OCI-LY1 (cell line): ENCODE measurements at regions not wholly inside any gene's neighbourhood (a gene's known extent, or its start where the extent isn't known, plus 50 kb on each side); places are given as distances from the start of the nearest gene placed in this dataset.
"Not testable (repeated sequence)": the region's sequence is repeated elsewhere in the genome, so short reads cannot be mapped to it uniquely, and the experiment has no call there.

ENCODE experiments used
- CTCF ChIP-seq: fragments of 200-600 bp; sonication (generic), shearing (Covaris generic); IDR thresholded peaks from 2 replicates; pipeline ENCODE4 v1.5.1; 2017; ENCODE audit warnings: mild to moderate bottlenecking, antibody characterized with exemption, low read length, moderate library complexity, mixed read lengths
- EZH2 ChIP-seq: fragments of 200-600 bp; sonication (generic), shearing (Covaris generic); IDR thresholded peaks from 2 replicates; pipeline ENCODE4 v1.8.0; 2017; ENCODE audit warnings: borderline replicate concordance, mixed run types, mild to moderate bottlenecking, antibody characterized with exemption, low read length, moderate library complexity, mixed read lengths

GRCh38 chr1:208997053-208997452 lies 586.5 kb upstream of the CAMK1G start:
- TF ChIP-seq EZH2, CTCF: not testable (repeated sequence)
